Osteoblast (primary cell): ENCODE measurements at regions not wholly inside any gene's neighbourhood (a gene's known extent, or its start where the extent isn't known, plus 50 kb on each side); places are given as distances from the start of the nearest gene placed in this dataset.
"Not testable (repeated sequence)": the region's sequence is repeated elsewhere in the genome, so short reads cannot be mapped to it uniquely, and the experiment has no call there.

Source experiments
- DNase-seq: peaks from one replicate; pipeline ENCODE4 v3.0.0; 2011; ENCODE audit warnings: low spot score, mixed read lengths; ENCODE audit not compliant: insufficient read length; ENCODE audit errors: missing footprints
- H2AFZ ChIP-seq: 2 replicates; pipeline ENCODE4 v1.6.0; 2011; ENCODE audit warnings: mild to moderate bottlenecking, low read length
- H3K27ac ChIP-seq: 2 replicates; pipeline ENCODE4 v1.5.1; 2011; ENCODE audit warnings: mild to moderate bottlenecking, low read depth, low read length, moderate library complexity
- H3K27me3 ChIP-seq: 2 replicates; pipeline ENCODE4 v1.6.0; 2012; ENCODE audit warnings: mild to moderate bottlenecking, control low read depth, inconsistent platforms, low read length, moderate library complexity; ENCODE audit not compliant: insufficient read depth
- H3K36me3 ChIP-seq: 2 replicates; pipeline ENCODE4 v1.5.1; 2011; ENCODE audit warnings: mild to moderate bottlenecking, low read length, control low read depth, moderate library complexity; ENCODE audit not compliant: insufficient read depth
- H3K4me1 ChIP-seq: 2 replicates; pipeline ENCODE4 v1.5.1; 2011; ENCODE audit warnings: mild to moderate bottlenecking, low read length, control low read depth, moderate library complexity; ENCODE audit not compliant: insufficient read depth
- H3K4me2 ChIP-seq: 2 replicates; pipeline ENCODE4 v1.6.0; 2011; ENCODE audit warnings: mild to moderate bottlenecking, low read length; ENCODE audit not compliant: insufficient read depth
- H3K4me3 ChIP-seq: fragments of 200-600 bp; sonication (generic); 3 replicates; pipeline ENCODE4 v1.5.1; 2012; ENCODE audit warnings: mild to moderate bottlenecking, low read length, inconsistent platforms; ENCODE audit not compliant: insufficient read depth
- H3K79me2 ChIP-seq: 2 replicates; pipeline ENCODE4 v1.6.0; 2012; ENCODE audit warnings: mild to moderate bottlenecking, low read length, control low read depth, inconsistent platforms; ENCODE audit not compliant: insufficient read depth
- H3K9me3 ChIP-seq: 2 replicates; pipeline ENCODE4 v1.5.1; 2011; ENCODE audit warnings: low read depth, low read length, control low read depth
- H4K20me1 ChIP-seq: 2 replicates; pipeline ENCODE4 v1.6.0; 2012; ENCODE audit warnings: mild to moderate bottlenecking, low read length, control low read depth; ENCODE audit not compliant: insufficient read depth
- TF ChIP-seq, protein P1 (sequence below): IDR thresholded peaks from 2 replicates; pipeline ENCODE4 v1.5.1; 2011; ENCODE audit warnings: mild to moderate bottlenecking, low read depth, low read length, moderate library complexity; ENCODE audit errors: extremely low read depth

DNA sequence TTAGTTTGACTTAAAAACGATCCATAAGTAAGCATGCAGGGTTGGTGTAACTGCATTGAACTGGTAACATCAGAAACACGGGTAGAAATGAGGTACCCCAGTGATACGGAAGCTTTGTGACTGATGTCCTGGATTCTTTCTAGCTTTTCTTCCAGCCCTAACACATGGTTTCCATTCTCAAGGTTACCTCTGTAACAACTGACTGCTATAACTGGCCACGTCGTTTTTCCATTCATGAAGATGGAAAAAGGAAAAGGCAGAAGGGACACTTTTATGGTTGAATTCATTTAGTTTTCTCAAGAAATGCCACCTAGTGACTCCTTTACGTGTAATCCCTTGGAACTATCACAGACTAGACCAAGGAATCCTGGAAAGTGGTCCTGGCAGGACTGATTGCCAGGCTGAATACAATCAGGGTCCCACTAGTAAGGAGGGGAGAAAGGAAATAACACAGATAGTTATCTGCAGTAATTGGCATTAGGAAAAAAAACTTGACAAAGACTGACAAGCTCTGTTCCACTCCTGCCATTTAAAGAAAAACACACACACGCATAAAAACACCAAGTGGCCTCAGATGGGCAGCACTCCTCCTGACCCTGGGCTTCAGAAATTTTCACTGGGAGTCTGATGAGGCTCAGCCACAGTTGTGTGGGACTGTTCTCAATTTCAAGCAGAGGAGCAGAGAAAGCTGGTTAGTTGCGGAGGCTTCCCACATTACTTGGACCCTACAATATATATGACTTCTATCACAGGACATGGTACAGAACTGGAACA, 77.5 kb upstream of the ZNF169 start:
- no peak overlapping the region for H3K4me2 ChIP-seq
- H3K79me2 ChIP-seq = peaks cover 60% of the 10 kb centered on the region
- H4K20me1 ChIP-seq = peaks cover 47% of the 10 kb centered on the region
- no peaks in the 10 kb centered on the region for H3K27me3 ChIP-seq
- no peak overlapping the region for H3K27ac ChIP-seq
- H3K4me1 ChIP-seq = peaks cover 6% of the 10 kb centered on the region
- H3K4me3 ChIP-seq = no peak overlapping the region
- no peak for DNase-seq
- H3K9me3 ChIP-seq = no peaks in the 10 kb centered on the region
- peaks cover 52% of the 10 kb centered on the region for H3K36me3 ChIP-seq
- H2AFZ ChIP-seq = no peak overlapping the region
- TF ChIP-seq, protein P1, sequence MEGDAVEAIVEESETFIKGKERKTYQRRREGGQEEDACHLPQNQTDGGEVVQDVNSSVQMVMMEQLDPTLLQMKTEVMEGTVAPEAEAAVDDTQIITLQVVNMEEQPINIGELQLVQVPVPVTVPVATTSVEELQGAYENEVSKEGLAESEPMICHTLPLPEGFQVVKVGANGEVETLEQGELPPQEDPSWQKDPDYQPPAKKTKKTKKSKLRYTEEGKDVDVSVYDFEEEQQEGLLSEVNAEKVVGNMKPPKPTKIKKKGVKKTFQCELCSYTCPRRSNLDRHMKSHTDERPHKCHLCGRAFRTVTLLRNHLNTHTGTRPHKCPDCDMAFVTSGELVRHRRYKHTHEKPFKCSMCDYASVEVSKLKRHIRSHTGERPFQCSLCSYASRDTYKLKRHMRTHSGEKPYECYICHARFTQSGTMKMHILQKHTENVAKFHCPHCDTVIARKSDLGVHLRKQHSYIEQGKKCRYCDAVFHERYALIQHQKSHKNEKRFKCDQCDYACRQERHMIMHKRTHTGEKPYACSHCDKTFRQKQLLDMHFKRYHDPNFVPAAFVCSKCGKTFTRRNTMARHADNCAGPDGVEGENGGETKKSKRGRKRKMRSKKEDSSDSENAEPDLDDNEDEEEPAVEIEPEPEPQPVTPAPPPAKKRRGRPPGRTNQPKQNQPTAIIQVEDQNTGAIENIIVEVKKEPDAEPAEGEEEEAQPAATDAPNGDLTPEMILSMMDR = no peak

DNA sequence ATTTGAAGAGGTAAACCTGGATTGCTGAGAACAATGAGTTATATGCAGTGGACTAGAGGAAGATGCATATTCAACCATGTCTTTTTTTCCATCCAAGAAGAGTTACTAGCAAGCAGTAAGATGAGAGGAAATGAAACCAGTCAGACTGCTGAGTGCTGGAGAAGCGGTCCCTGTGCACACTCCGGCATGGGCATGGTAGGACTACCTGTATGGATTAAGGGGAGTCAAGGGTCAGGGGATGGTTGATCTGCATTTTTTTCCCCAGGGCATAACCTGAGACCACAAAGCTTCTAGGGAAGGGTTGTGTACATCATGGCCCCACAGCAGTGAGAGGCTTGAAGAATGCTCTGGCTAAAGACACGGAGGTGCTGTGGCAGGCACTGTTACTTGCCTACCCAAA, 76.6 kb upstream of the ZNF169 start:
- TF ChIP-seq, protein P1 = no peak
- H3K79me2 ChIP-seq = peaks cover 51% of the 10 kb centered on the region
- DNase-seq = no peak

DNA sequence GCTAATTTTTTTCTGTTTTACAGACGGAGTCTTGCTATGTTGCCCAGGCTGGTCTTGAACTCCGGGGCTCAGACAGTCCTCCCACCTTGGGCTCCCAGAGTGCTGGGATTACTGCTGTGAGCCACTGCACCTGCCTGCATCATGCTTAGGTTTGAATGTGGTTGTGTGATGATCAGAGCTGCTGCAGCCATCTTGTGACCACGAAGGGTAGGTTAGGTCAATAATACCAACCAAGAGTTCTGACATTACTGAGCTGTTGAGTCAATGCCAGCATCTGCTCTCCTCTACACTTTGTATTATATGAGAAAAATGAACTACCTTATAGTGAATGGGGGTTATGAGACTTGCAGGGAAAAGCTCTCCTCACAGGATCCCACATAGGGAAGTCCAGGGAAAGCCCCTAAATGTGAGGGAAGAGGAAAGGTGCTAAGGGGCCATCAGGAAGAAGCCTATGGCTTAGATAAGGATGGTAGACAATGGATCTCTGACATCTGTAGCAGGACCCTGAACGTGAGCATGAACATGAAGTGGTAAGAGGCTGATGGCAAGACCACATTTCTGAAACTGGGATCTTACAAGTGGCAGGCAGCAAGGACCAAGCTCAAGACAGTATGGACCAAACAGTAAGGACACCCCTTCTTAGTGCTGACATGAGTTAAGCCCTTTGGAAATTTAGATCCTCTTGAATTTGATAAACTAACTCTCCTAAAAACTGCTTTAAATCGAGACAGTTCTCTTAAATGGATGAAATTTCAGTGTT, 75.7 kb upstream of the ZNF169 start:
- TF ChIP-seq, protein P1 = no peak
- no peak for DNase-seq
- Histone ChIP-seq H3K79me2 (peaks cover 44% of the 10 kb centered on the region), H3K4me2 (no peak overlapping the region), H3K9me3 (no peaks in the 10 kb centered on the region), H3K4me1 (no peaks in the 10 kb centered on the region), H2AFZ (no peak overlapping the region), H3K27ac (no peak overlapping the region), H4K20me1 (peaks cover 31% of the 10 kb centered on the region), H3K27me3 (no peaks in the 10 kb centered on the region), H3K4me3 (no peak overlapping the region), H3K36me3 (peaks cover 42% of the 10 kb centered on the region)

More for the DNA sequence above, 76.6 kb upstream of the ZNF169 start:
- no peak overlapping the region for H3K4me3 ChIP-seq
- H4K20me1 ChIP-seq = peaks cover 38% of the 10 kb centered on the region
- H3K9me3 ChIP-seq = no peaks in the 10 kb centered on the region
- no peak overlapping the region for H3K27ac ChIP-seq
- H3K4me1 ChIP-seq = no peaks in the 10 kb centered on the region
- no peaks in the 10 kb centered on the region for H3K27me3 ChIP-seq
- H3K36me3 ChIP-seq = peaks cover 42% of the 10 kb centered on the region
- H3K4me2 ChIP-seq = no peak overlapping the region
- H2AFZ ChIP-seq = no peak overlapping the region

DNA sequence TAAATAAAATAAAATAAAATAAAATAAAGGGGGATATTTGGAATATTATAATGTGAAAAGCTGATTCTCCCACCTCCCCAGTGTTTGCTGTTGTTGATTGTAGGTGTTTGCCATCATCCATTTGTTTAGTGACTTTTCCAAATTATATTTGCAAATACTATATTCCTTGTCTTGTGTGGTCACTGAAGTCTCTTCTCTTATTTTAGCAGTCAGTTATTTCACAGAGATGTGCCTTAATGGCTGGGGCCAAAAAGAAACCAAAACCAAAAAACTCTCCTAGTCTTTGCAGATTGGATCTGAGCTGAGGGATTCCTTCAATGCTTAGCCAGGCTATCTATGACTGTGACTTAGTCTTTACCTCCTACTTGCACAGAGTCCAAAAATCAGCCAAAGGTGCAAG, 70.9 kb upstream of the ZNF169 start:
- peaks cover 7% of the 10 kb centered on the region for H4K20me1 ChIP-seq
- H3K27ac ChIP-seq = no peak overlapping the region
- peaks cover 23% of the 10 kb centered on the region for H3K36me3 ChIP-seq
- no peaks in the 10 kb centered on the region for H3K9me3 ChIP-seq
- peaks cover 27% of the 10 kb centered on the region for H3K79me2 ChIP-seq
- H3K4me1 ChIP-seq = no peaks in the 10 kb centered on the region
- no peak overlapping the region for H3K4me2 ChIP-seq
- no peak overlapping the region for H2AFZ ChIP-seq
- no peak overlapping the region for H3K4me3 ChIP-seq
- H3K27me3 ChIP-seq = no peaks in the 10 kb centered on the region
- TF ChIP-seq, protein P1 = no peak
- no peak for DNase-seq

DNA sequence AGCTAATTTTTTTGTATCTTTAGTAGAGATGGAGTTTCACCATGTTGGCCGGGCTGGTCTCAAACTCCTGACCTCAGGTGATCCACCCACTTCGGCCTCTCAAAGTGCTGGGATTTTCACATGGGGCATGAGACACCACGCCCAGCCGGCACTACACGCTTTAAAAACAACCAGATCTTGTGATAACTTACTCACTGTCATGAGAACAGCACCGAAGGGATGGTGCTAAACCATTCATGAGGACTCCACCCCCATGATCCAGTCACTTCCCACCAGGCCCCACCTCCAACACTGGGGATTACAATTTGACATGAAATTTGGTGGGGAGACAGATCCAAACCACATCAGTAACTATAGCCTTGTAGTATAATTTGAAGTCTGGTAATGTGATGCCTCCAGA, 67.4 kb upstream of the ZNF169 start:
- H3K36me3 ChIP-seq = peaks cover 14% of the 10 kb centered on the region
- H4K20me1 ChIP-seq, H3K27me3 ChIP-seq, H2AFZ ChIP-seq, H3K4me1 ChIP-seq, H3K4me3 ChIP-seq, H3K27ac ChIP-seq, H3K4me2 ChIP-seq, H3K9me3 ChIP-seq, DNase-seq: not testable (repeated sequence)
- peaks cover 41% of the 10 kb centered on the region for H3K79me2 ChIP-seq
